Endodermal cell (in vitro differentiated cells): ENCODE measurements at regions not wholly inside any gene's neighbourhood (a gene's known extent, or its start where the extent isn't known, plus 50 kb on each side); places are given as distances from the start of the nearest gene placed in this dataset.
"Not testable (repeated sequence)": the region's sequence is repeated elsewhere in the genome, so short reads cannot be mapped to it uniquely, and the experiment has no call there.

Experiments
- DNase-seq: peaks from one replicate; pipeline ENCODE4 v3.0.0-alpha.2; 2017
- H3K27ac ChIP-seq: 2 replicates; pipeline ENCODE4 v1.5.1; 2013; ENCODE audit warnings: mild to moderate bottlenecking, low read depth, low read length, moderate library complexity
- H3K27me3 ChIP-seq: 2 replicates; pipeline ENCODE4 v1.6.1; 2013; ENCODE audit warnings: mild to moderate bottlenecking, low read length, moderate library complexity; ENCODE audit not compliant: insufficient read depth, control insufficient read depth, poor library complexity, severe bottlenecking
- H3K36me3 ChIP-seq: 2 replicates; pipeline ENCODE4 v1.7.0; 2013; ENCODE audit warnings: mild to moderate bottlenecking, low read length, moderate library complexity; ENCODE audit not compliant: control insufficient read depth, insufficient read depth
- H3K4me1 ChIP-seq: one replicate; pipeline ENCODE4 v1.7.0; 2013; ENCODE audit warnings: low read length; ENCODE audit not compliant: control insufficient read depth, insufficient read depth
- H3K4me3 ChIP-seq: 2 replicates; pipeline ENCODE4 v1.5.1; 2013; ENCODE audit warnings: mild to moderate bottlenecking, low read length, moderate library complexity
- H3K9ac ChIP-seq: 2 replicates; pipeline ENCODE4 v1.6.1; 2013; ENCODE audit warnings: mild to moderate bottlenecking, low read length, moderate library complexity; ENCODE audit not compliant: poor library complexity, severe bottlenecking; ENCODE audit errors: extremely low read depth
- H3K9me3 ChIP-seq: 2 replicates; pipeline ENCODE4 v1.6.1; 2013; ENCODE audit warnings: mild to moderate bottlenecking, low read length, moderate library complexity; ENCODE audit not compliant: control insufficient read depth
- H3K27ac Mint-ChIP-seq: 2 replicates; pipeline ENCODE4 v1.8.0; 2020; ENCODE audit warnings: mixed read lengths
- H3K27me3 Mint-ChIP-seq: 2 replicates; pipeline ENCODE4 v1.8.0; 2021; ENCODE audit warnings: mild to moderate bottlenecking, mixed read lengths; ENCODE audit not compliant: insufficient read depth
- H3K36me3 Mint-ChIP-seq: 2 replicates; pipeline ENCODE4 v1.8.0; 2020; ENCODE audit warnings: low read depth, mixed read lengths
- H3K4me1 Mint-ChIP-seq: 2 replicates; pipeline ENCODE4 v1.8.0; 2020; ENCODE audit warnings: mixed read lengths
- H3K4me3 Mint-ChIP-seq: 2 replicates; pipeline ENCODE4 v1.8.0; 2020; ENCODE audit warnings: mild to moderate bottlenecking, moderate library complexity, mixed read lengths
- H3K9me3 Mint-ChIP-seq: 2 replicates; pipeline ENCODE4 v1.8.0; 2020; ENCODE audit warnings: mild to moderate bottlenecking, mixed read lengths
- WGBS, 2 experiments: methylation state at CpG; one replicate each; pipeline versions ENCODE4 v1.1.5 to v1.1.7; 2013; ENCODE audit warnings: missing lambda C conversion rate in 2 of 2, mixed read lengths in 1 of 2; ENCODE audit not compliant: insufficient coverage in 1 of 2, insufficient read length in 1 of 2; 5-methylcytosine and 5-hydroxymethylcytosine counted together
- TF ChIP-seq, protein P1 (sequence below): fragments of 200-600 bp; sonication (generic); conservative IDR thresholded peaks from 2 replicates; pipeline ENCODE4 v1.5.0; 2021; ENCODE audit warnings: antibody characterized with exemption, mild to moderate bottlenecking

DNA sequence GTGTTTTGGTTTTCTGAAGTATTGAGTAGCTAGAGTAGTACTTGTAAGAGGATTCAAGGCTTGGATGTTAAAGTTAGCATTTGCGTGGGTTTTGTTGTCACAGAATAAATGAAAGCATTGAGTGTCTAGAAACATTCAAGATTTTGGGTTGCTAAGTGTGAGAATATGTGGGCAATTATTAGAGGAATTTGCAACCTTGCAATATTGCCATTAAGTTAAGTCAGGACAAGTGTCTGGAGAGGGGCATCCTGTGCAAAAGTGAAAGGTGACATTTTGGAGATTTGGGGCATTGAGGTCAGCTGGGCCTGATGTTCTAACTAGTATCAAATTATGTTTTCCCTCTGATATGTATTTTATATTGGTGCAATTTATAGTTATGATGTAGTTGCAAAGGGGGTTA lies 533.9 kb upstream of the GRID2 start:
- H3K9me3 ChIP-seq, result peaks cover 21% of the 10 kb centered on the region
- H3K4me1 ChIP-seq, result no peaks in the 10 kb centered on the region
- no peak overlapping the region for H3K9ac ChIP-seq
- Mint-ChIP-seq H3K27ac (no peak overlapping the region), H3K4me1 (no peaks in the 10 kb centered on the region), H3K36me3 (no peaks in the 10 kb centered on the region), H3K9me3 (peaks cover 27% of the 10 kb centered on the region), H3K4me3 (no peak overlapping the region), H3K27me3 (no peaks in the 10 kb centered on the region)
- no peaks in the 10 kb centered on the region for H3K27me3 ChIP-seq
- no peaks in the 10 kb centered on the region for H3K36me3 ChIP-seq
- WGBS, 2 experiments, result 86 to 94% methylated on average over 1 of the region's 1 CpG
- TF ChIP-seq, protein P1, sequence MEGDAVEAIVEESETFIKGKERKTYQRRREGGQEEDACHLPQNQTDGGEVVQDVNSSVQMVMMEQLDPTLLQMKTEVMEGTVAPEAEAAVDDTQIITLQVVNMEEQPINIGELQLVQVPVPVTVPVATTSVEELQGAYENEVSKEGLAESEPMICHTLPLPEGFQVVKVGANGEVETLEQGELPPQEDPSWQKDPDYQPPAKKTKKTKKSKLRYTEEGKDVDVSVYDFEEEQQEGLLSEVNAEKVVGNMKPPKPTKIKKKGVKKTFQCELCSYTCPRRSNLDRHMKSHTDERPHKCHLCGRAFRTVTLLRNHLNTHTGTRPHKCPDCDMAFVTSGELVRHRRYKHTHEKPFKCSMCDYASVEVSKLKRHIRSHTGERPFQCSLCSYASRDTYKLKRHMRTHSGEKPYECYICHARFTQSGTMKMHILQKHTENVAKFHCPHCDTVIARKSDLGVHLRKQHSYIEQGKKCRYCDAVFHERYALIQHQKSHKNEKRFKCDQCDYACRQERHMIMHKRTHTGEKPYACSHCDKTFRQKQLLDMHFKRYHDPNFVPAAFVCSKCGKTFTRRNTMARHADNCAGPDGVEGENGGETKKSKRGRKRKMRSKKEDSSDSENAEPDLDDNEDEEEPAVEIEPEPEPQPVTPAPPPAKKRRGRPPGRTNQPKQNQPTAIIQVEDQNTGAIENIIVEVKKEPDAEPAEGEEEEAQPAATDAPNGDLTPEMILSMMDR, result no peak
- no peak for DNase-seq
- H3K4me3 ChIP-seq, result no peak overlapping the region
- no peak overlapping the region for H3K27ac ChIP-seq

DNA sequence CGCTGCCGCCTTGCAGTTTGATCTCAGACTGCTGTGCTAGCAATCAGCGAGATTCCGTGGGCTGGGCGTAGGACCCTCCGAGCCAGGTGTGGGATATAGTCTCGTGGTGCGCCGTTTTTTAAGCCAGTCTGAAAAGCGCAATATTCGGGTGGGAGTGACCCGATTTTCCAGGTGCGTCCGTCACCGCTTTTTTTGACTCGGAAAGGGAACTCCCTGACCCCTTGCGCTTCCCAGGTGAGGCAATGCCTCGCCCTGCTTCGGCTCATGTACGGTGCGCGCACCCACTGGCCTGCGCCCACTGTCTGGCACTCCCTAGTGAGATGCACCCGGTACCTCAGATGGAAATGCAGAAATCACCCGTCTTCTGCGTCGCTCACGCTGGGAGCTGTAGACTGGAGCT lies 512.1 kb upstream of the GRID2 start:
- not testable (repeated sequence) for H3K27me3 ChIP-seq

DNA sequence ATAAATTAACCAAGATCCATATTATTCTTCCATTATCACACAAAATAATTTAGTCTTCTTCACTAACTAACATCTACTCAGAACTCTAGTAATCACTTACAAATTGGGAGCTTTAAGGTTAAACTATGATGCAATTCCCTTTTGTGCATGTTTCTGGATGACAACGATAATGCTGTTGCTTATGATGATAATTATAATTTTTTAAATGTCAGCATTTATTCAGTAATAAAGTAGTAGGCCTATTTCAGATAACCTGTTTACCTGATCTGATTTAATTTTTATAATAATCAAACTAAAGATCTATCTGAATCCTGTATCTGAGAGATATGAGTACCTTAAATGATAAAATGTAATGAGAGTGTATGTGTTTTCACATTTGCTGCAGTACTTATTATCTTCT lies 507.8 kb upstream of the GRID2 start:
- Histone ChIP-seq H3K27ac (no peak overlapping the region), H3K4me1 (no peaks in the 10 kb centered on the region), H3K27me3 (no peaks in the 10 kb centered on the region), H3K9ac (no peak overlapping the region), H3K4me3 (no peak overlapping the region), H3K36me3 (no peaks in the 10 kb centered on the region), H3K9me3 (no peaks in the 10 kb centered on the region)
- Mint-ChIP-seq H3K27me3 (peaks cover 3% of the 10 kb centered on the region), H3K4me1 (no peaks in the 10 kb centered on the region), H3K4me3 (no peak overlapping the region), H3K36me3 (no peaks in the 10 kb centered on the region), H3K9me3 (peaks cover 6% of the 10 kb centered on the region), H3K27ac (no peak overlapping the region)
- 88% methylated on average over 1 of the region's 1 CpG; no CpG with 5 or more reads in 1 of the 2 experiments for WGBS, 2 experiments
- no peak for DNase-seq
- TF ChIP-seq, protein P1, result no peak

More for the DNA sequence above, 512.1 kb upstream of the GRID2 start:
- not testable (repeated sequence) for H3K9ac ChIP-seq, H3K27ac ChIP-seq, H3K36me3 Mint-ChIP-seq, H3K36me3 ChIP-seq, H3K9me3 Mint-ChIP-seq, H3K27me3 Mint-ChIP-seq, H3K4me1 Mint-ChIP-seq, H3K4me1 ChIP-seq, H3K9me3 ChIP-seq
- DNase-seq, result peak; percentile 52
- WGBS, 2 experiments, result 32 to 43% methylated on average over 9 to 28 of the region's 28 CpGs
- H3K27ac Mint-ChIP-seq, result peak overlapping the region; percentile 94
- H3K4me3 Mint-ChIP-seq, result peak overlapping the region; percentile 76
- H3K4me3 ChIP-seq, result peak overlapping the region; percentile 68

DNA sequence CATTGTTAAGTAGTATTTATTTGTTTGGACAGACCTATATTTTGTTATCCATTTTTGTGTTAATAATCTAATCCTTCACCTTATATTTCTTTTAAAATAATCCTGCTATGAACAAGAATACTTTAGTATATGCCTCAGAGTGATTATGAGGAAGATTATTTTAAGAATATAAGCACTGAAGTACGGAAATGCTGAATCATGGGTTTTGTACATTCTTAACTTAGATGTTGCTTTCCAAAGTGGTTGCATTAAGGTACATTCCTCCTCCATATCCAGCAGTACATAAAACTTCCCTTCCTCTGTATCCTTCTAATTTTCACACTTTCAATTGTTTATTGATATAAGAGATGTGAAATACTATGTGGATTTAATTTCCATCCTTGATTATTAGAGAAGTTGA lies 491.4 kb upstream of the GRID2 start:
- no peak overlapping the region for H3K27ac Mint-ChIP-seq
- no peak overlapping the region for H3K27ac ChIP-seq

More for the DNA sequence above, 491.4 kb upstream of the GRID2 start:
- Mint-ChIP-seq H3K36me3 (no peaks in the 10 kb centered on the region), H3K4me3 (no peak overlapping the region), H3K4me1 (peaks cover 3% of the 10 kb centered on the region), H3K9me3 (no peaks in the 10 kb centered on the region), H3K27me3 (no peaks in the 10 kb centered on the region)
- Histone ChIP-seq H3K27me3 (no peaks in the 10 kb centered on the region), H3K9ac (no peak overlapping the region), H3K4me1 (no peaks in the 10 kb centered on the region), H3K36me3 (no peaks in the 10 kb centered on the region), H3K9me3 (no peaks in the 10 kb centered on the region), H3K4me3 (no peak overlapping the region)
- DNase-seq, result no peak
- WGBS, 2 experiments, result 100% methylated on average over 1 of the region's 1 CpG; no CpG with 5 or more reads in 1 of the 2 experiments
- TF ChIP-seq, protein P1, result no peak
